Stimulated activated CD4-positive, alpha-beta T cell treated with anti-CD3 and anti-CD28 coated beads, TNF-alpha, amount 100 ng/mL, for 48 hours (primary cell): ENCODE measurements at regions not wholly inside any gene's neighbourhood (a gene's known extent, or its start where the extent isn't known, plus 50 kb on each side); places are given as distances from the start of the nearest gene placed in this dataset.

Source experiments
- DNase-seq, 3 donors: peaks; one replicate each; pipeline ENCODE4 v3.0.0-alpha.2; 2020; ENCODE audit warnings: low read depth in 3 of 3

- no peak for DNase-seq
These were observed 1169.3 kb upstream of the DDX18 start for GRCh38 chr2:116645155-116645554.

GRCh38 chr2:116668691-116669090, 1145.8 kb upstream of the DDX18 start:
- DNase-seq, result no peak

GRCh38 chr2:116669782-116670181, 1144.7 kb upstream of the DDX18 start:
- DNase-seq, result no peak

- no peak for DNase-seq
These were observed 1140.3 kb upstream of the DDX18 start for GRCh38 chr2:116674188-116674587.

- DNase-seq, result no peak
These were observed 1137.7 kb upstream of the DDX18 start for GRCh38 chr2:116676776-116677175.

GRCh38 chr2:116680256-116680936, 1134.1 kb upstream of the DDX18 start:
- DNase-seq, result no peak

- DNase-seq, result no peak
These were observed 1127.1 kb upstream of the DDX18 start for GRCh38 chr2:116687371-116687770.

GRCh38 chr2:116692988-116693387, 1121.5 kb upstream of the DDX18 start:
- DNase-seq, result no peak

- DNase-seq, result no peak
These were observed 1118.3 kb upstream of the DDX18 start for GRCh38 chr2:116696223-116696622.

GRCh38 chr2:116696903-116697302, 1117.6 kb upstream of the DDX18 start:
- DNase-seq, result no peak

- DNase-seq, result no peak
These were observed 1108.1 kb upstream of the DDX18 start for GRCh38 chr2:116706396-116706795.

GRCh38 chr2:116716038-116716437, 1098.5 kb upstream of the DDX18 start:
- no peak for DNase-seq

GRCh38 chr2:116716444-116716843, 1098.0 kb upstream of the DDX18 start:
- DNase-seq, result no peak

GRCh38 chr2:116717832-116718231, 1096.7 kb upstream of the DDX18 start:
- no peak for DNase-seq

GRCh38 chr2:116718451-116718850, 1096.0 kb upstream of the DDX18 start:
- DNase-seq, result no peak

GRCh38 chr2:116719836-116720235, 1094.7 kb upstream of the DDX18 start:
- no peak for DNase-seq

GRCh38 chr2:116724550-116724949, 1089.9 kb upstream of the DDX18 start:
- no peak for DNase-seq

- no peak for DNase-seq
These were observed 1082.2 kb upstream of the DDX18 start for GRCh38 chr2:116732322-116732721.

GRCh38 chr2:116733699-116734098, 1080.8 kb upstream of the DDX18 start:
- DNase-seq, result no peak

GRCh38 chr2:116737951-116738350, 1076.5 kb upstream of the DDX18 start:
- DNase-seq, result no peak

- DNase-seq, result no peak
These were observed 1067.4 kb upstream of the DDX18 start for GRCh38 chr2:116747103-116747502.

GRCh38 chr2:116749994-116750393, 1064.5 kb upstream of the DDX18 start:
- no peak for DNase-seq

GRCh38 chr2:116754381-116755101, 1060.0 kb upstream of the DDX18 start:
- no peak for DNase-seq

GRCh38 chr2:116761864-116762263, 1052.6 kb upstream of the DDX18 start:
- no peak for DNase-seq
